ENCODE measurements at regions not wholly inside any gene's neighbourhood (a gene's known extent, or its start where the extent isn't known, plus 50 kb on each side); places are given as distances from the start of the nearest gene placed in this dataset.

DNA sequence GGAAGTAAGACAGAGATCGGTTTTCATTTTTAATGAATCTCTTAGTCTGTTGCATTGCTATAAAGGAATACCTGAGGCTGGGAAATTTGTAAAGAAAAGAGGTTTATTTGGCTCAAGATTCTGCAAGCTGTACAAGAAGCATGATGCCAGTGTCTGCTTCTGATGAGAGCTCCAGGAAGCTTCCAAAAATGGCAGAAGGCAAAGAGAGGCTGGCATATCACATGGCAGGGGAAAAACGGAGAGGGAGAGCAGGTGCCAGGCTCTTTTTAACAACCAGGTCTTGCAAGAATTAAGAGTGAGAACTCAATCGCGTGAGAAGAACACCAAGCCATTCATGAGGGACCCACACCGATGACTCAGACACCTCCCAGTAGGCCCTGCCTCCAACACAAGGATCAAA is 125.0 kb upstream of the THSD7A start:
- TF ChIP-seq, protein P1, sequence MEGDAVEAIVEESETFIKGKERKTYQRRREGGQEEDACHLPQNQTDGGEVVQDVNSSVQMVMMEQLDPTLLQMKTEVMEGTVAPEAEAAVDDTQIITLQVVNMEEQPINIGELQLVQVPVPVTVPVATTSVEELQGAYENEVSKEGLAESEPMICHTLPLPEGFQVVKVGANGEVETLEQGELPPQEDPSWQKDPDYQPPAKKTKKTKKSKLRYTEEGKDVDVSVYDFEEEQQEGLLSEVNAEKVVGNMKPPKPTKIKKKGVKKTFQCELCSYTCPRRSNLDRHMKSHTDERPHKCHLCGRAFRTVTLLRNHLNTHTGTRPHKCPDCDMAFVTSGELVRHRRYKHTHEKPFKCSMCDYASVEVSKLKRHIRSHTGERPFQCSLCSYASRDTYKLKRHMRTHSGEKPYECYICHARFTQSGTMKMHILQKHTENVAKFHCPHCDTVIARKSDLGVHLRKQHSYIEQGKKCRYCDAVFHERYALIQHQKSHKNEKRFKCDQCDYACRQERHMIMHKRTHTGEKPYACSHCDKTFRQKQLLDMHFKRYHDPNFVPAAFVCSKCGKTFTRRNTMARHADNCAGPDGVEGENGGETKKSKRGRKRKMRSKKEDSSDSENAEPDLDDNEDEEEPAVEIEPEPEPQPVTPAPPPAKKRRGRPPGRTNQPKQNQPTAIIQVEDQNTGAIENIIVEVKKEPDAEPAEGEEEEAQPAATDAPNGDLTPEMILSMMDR (conservative IDR thresholded peaks at IDR 0.05; ENCODE audit: low read depth in 2 of 2) = no peak
- TF ChIP-seq STAT1 (IDR thresholded peaks at IDR 0.05; ENCODE audit: unreplicated experiment) = no peak
- TF ChIP-seq POLR2AphosphoS5 (IDR thresholded peaks at IDR 0.05; ENCODE audit: low read depth) = no peak
- no peak for TF ChIP-seq EZH2 (IDR thresholded peaks at IDR 0.05; ENCODE audit: low read depth, unreplicated experiment)
- no peak for TF ChIP-seq EZH2phosphoT487 (IDR thresholded peaks at IDR 0.05; ENCODE audit: unreplicated experiment)
- no peak for TF ChIP-seq CREB1 (CRISPR knock-in tag; IDR thresholded peaks at IDR 0.05; ENCODE audit: low read depth)
- no peak for TF ChIP-seq ETS1 (IDR thresholded peaks at IDR 0.05)
- TF ChIP-seq REST (IDR thresholded peaks at IDR 0.05; ENCODE audit: unreplicated experiment) = no peak
- no peak for TF ChIP-seq ZNF114 (CRISPR knock-in tag; IDR thresholded peaks at IDR 0.05)
- no peak for TF ChIP-seq ZNF331 (CRISPR knock-in tag; IDR thresholded peaks at IDR 0.05; ENCODE audit: low read depth)
- TF ChIP-seq NANOG (IDR thresholded peaks at IDR 0.05; ENCODE audit: borderline replicate concordance) = no peak
- TF ChIP-seq JUNB (IDR thresholded peaks at IDR 0.05; ENCODE audit: unreplicated experiment) = no peak
- no peak for TF ChIP-seq ZNF462 (CRISPR knock-in tag; IDR thresholded peaks at IDR 0.05)
